ENCODE measurements at regions not wholly inside any gene's neighbourhood (a gene's known extent, or its start where the extent isn't known, plus 50 kb on each side); places are given as distances from the start of the nearest gene placed in this dataset.
A peak's percentile ranks its signal among the peaks of the same experiment; 100 is the strongest.

GRCh38 chr5:125004009-125004408 is 257.6 kb upstream of the ZNF608 start:
- Histone ChIP-seq H3K4me3 (ENCODE audit: low read length) (no peak overlapping the region), H3K9me3 (ENCODE audit: control insufficient read depth, low read depth, low read length) (no peaks in the 10 kb centered on the region), H3K4me1 (ENCODE audit: control insufficient read depth, low read depth, low read length) (peaks cover 55% of the 10 kb centered on the region), H3K9ac (ENCODE audit: low read length) (no peak overlapping the region), H3K36me3 (ENCODE audit: control insufficient read depth, low read depth, low read length) (no peaks in the 10 kb centered on the region), H3K27ac (ENCODE audit: low read length) (no peak overlapping the region), H3K27me3 (ENCODE audit: control insufficient read depth, insufficient read depth, low read length) (no peaks in the 10 kb centered on the region)

- no peak overlapping the region for H3K27ac ChIP-seq (ENCODE audit: low read length)
- peaks cover 57% of the 10 kb centered on the region for H3K4me1 ChIP-seq (ENCODE audit: control insufficient read depth, low read depth, low read length)
- no peaks in the 10 kb centered on the region for H3K36me3 ChIP-seq (ENCODE audit: control insufficient read depth, low read depth, low read length)
- H3K27me3 ChIP-seq (ENCODE audit: control insufficient read depth, insufficient read depth, low read length), result no peaks in the 10 kb centered on the region
- H3K9me3 ChIP-seq (ENCODE audit: control insufficient read depth, low read depth, low read length), result no peaks in the 10 kb centered on the region
- H3K9ac ChIP-seq (ENCODE audit: low read length), result no peak overlapping the region
- H3K4me3 ChIP-seq (ENCODE audit: low read length), result no peak overlapping the region
Measured at GRCh38 chr5:125005266-125005665, 258.8 kb upstream of the ZNF608 start.

- peaks cover 63% of the 10 kb centered on the region for H3K4me1 ChIP-seq (ENCODE audit: control insufficient read depth, low read depth, low read length)
- peak overlapping the region; percentile 29 for H3K4me3 ChIP-seq (ENCODE audit: low read length)
- H3K9ac ChIP-seq (ENCODE audit: low read length), result no peak overlapping the region
- H3K27me3 ChIP-seq (ENCODE audit: control insufficient read depth, insufficient read depth, low read length), result no peaks in the 10 kb centered on the region
- no peaks in the 10 kb centered on the region for H3K9me3 ChIP-seq (ENCODE audit: control insufficient read depth, low read depth, low read length)
- H3K36me3 ChIP-seq (ENCODE audit: control insufficient read depth, low read depth, low read length), result no peaks in the 10 kb centered on the region
- H3K27ac ChIP-seq (ENCODE audit: low read length), result no peak overlapping the region
Measured at GRCh38 chr5:125006011-125006685, 259.7 kb upstream of the ZNF608 start.

GRCh38 chr5:125010356-125010755 is 263.9 kb upstream of the ZNF608 start:
- Histone ChIP-seq H3K9me3 (ENCODE audit: control insufficient read depth, low read depth, low read length) (no peaks in the 10 kb centered on the region), H3K36me3 (ENCODE audit: control insufficient read depth, low read depth, low read length) (no peaks in the 10 kb centered on the region), H3K4me1 (ENCODE audit: control insufficient read depth, low read depth, low read length) (peaks cover 33% of the 10 kb centered on the region), H3K4me3 (ENCODE audit: low read length) (no peak overlapping the region), H3K27me3 (ENCODE audit: control insufficient read depth, insufficient read depth, low read length) (no peaks in the 10 kb centered on the region), H3K27ac (ENCODE audit: low read length) (no peak overlapping the region), H3K9ac (ENCODE audit: low read length) (no peak overlapping the region)

- Histone ChIP-seq H3K4me3 (ENCODE audit: low read length) (no peak overlapping the region), H3K27me3 (ENCODE audit: control insufficient read depth, insufficient read depth, low read length) (no peaks in the 10 kb centered on the region), H3K9ac (ENCODE audit: low read length) (no peak overlapping the region), H3K9me3 (ENCODE audit: control insufficient read depth, low read depth, low read length) (no peaks in the 10 kb centered on the region), H3K36me3 (ENCODE audit: control insufficient read depth, low read depth, low read length) (no peaks in the 10 kb centered on the region), H3K4me1 (ENCODE audit: control insufficient read depth, low read depth, low read length) (peaks cover 26% of the 10 kb centered on the region), H3K27ac (ENCODE audit: low read length) (no peak overlapping the region)
Measured at GRCh38 chr5:125011014-125011413, 264.6 kb upstream of the ZNF608 start.

GRCh38 chr5:125011419-125011818 is 265.0 kb upstream of the ZNF608 start:
- H3K9ac ChIP-seq (ENCODE audit: low read length), result no peak overlapping the region
- no peak overlapping the region for H3K27ac ChIP-seq (ENCODE audit: low read length)
- no peaks in the 10 kb centered on the region for H3K9me3 ChIP-seq (ENCODE audit: control insufficient read depth, low read depth, low read length)
- H3K36me3 ChIP-seq (ENCODE audit: control insufficient read depth, low read depth, low read length), result no peaks in the 10 kb centered on the region
- H3K27me3 ChIP-seq (ENCODE audit: control insufficient read depth, insufficient read depth, low read length), result no peaks in the 10 kb centered on the region
- peaks cover 22% of the 10 kb centered on the region for H3K4me1 ChIP-seq (ENCODE audit: control insufficient read depth, low read depth, low read length)
- no peak overlapping the region for H3K4me3 ChIP-seq (ENCODE audit: low read length)

- Histone ChIP-seq H3K27me3 (ENCODE audit: control insufficient read depth, insufficient read depth, low read length) (no peaks in the 10 kb centered on the region), H3K27ac (ENCODE audit: low read length) (no peak overlapping the region)
Measured at GRCh38 chr5:125011947-125012346, 265.5 kb upstream of the ZNF608 start.

GRCh38 chr5:125012727-125013451 is 266.4 kb upstream of the ZNF608 start:
- Histone ChIP-seq H3K9ac (ENCODE audit: low read length) (no peak overlapping the region), H3K27me3 (ENCODE audit: control insufficient read depth, insufficient read depth, low read length) (no peaks in the 10 kb centered on the region), H3K4me1 (ENCODE audit: control insufficient read depth, low read depth, low read length) (peaks cover 16% of the 10 kb centered on the region), H3K9me3 (ENCODE audit: control insufficient read depth, low read depth, low read length) (no peaks in the 10 kb centered on the region), H3K4me3 (ENCODE audit: low read length) (no peak overlapping the region), H3K27ac (ENCODE audit: low read length) (no peak overlapping the region), H3K36me3 (ENCODE audit: control insufficient read depth, low read depth, low read length) (no peaks in the 10 kb centered on the region)

More at GRCh38 chr5:125011947-125012346, 265.5 kb upstream of the ZNF608 start:
- Histone ChIP-seq H3K4me3 (ENCODE audit: low read length) (no peak overlapping the region), H3K4me1 (ENCODE audit: control insufficient read depth, low read depth, low read length) (peaks cover 17% of the 10 kb centered on the region), H3K9me3 (ENCODE audit: control insufficient read depth, low read depth, low read length) (no peaks in the 10 kb centered on the region), H3K36me3 (ENCODE audit: control insufficient read depth, low read depth, low read length) (no peaks in the 10 kb centered on the region), H3K9ac (ENCODE audit: low read length) (no peak overlapping the region)

- Histone ChIP-seq H3K9ac (ENCODE audit: low read length) (no peak overlapping the region), H3K4me1 (ENCODE audit: control insufficient read depth, low read depth, low read length) (peaks cover 16% of the 10 kb centered on the region), H3K4me3 (ENCODE audit: low read length) (no peak overlapping the region), H3K27ac (ENCODE audit: low read length) (no peak overlapping the region), H3K9me3 (ENCODE audit: control insufficient read depth, low read depth, low read length) (no peaks in the 10 kb centered on the region), H3K36me3 (ENCODE audit: control insufficient read depth, low read depth, low read length) (no peaks in the 10 kb centered on the region), H3K27me3 (ENCODE audit: control insufficient read depth, insufficient read depth, low read length) (no peaks in the 10 kb centered on the region)
Measured at GRCh38 chr5:125014202-125014601, 267.8 kb upstream of the ZNF608 start.

GRCh38 chr5:125017796-125018195 is 271.4 kb upstream of the ZNF608 start:
- no peaks in the 10 kb centered on the region for H3K9me3 ChIP-seq (ENCODE audit: control insufficient read depth, low read depth, low read length)
- no peak overlapping the region for H3K9ac ChIP-seq (ENCODE audit: low read length)
- H3K27ac ChIP-seq (ENCODE audit: low read length), result no peak overlapping the region
- H3K36me3 ChIP-seq (ENCODE audit: control insufficient read depth, low read depth, low read length), result no peaks in the 10 kb centered on the region
- H3K4me1 ChIP-seq (ENCODE audit: control insufficient read depth, low read depth, low read length), result peaks cover 6% of the 10 kb centered on the region
- H3K4me3 ChIP-seq (ENCODE audit: low read length), result no peak overlapping the region
- no peaks in the 10 kb centered on the region for H3K27me3 ChIP-seq (ENCODE audit: control insufficient read depth, insufficient read depth, low read length)

GRCh38 chr5:125023673-125024072 is 277.2 kb upstream of the ZNF608 start:
- Histone ChIP-seq H3K9ac (ENCODE audit: low read length) (no peak overlapping the region), H3K4me3 (ENCODE audit: low read length) (no peak overlapping the region), H3K9me3 (ENCODE audit: control insufficient read depth, low read depth, low read length) (no peaks in the 10 kb centered on the region), H3K36me3 (ENCODE audit: control insufficient read depth, low read depth, low read length) (no peaks in the 10 kb centered on the region), H3K27ac (ENCODE audit: low read length) (no peak overlapping the region), H3K27me3 (ENCODE audit: control insufficient read depth, insufficient read depth, low read length) (no peaks in the 10 kb centered on the region), H3K4me1 (ENCODE audit: control insufficient read depth, low read depth, low read length) (peaks cover 10% of the 10 kb centered on the region)

Data from iPS-18a (cell line).